Activated naive CD4-positive, alpha-beta T cell treated with anti-CD3 and anti-CD28 coated beads, Interleukin-2, amount 50 U/mL, for 24 hours (primary cell): ENCODE measurements at regions not wholly inside any gene's neighbourhood (a gene's known extent, or its start where the extent isn't known, plus 50 kb on each side); places are given as distances from the start of the nearest gene placed in this dataset.

Source experiments
- H3K27ac Mint-ChIP-seq: one replicate; pipeline ENCODE4 v1.8.0; 2021; ENCODE audit warnings: mild to moderate bottlenecking, mixed read lengths
- H3K27me3 Mint-ChIP-seq: one replicate; pipeline ENCODE4 v1.8.0; 2021; ENCODE audit warnings: mixed read lengths
- H3K36me3 Mint-ChIP-seq: one replicate; pipeline ENCODE4 v1.8.0; 2021; ENCODE audit warnings: mixed read lengths
- H3K4me1 Mint-ChIP-seq: one replicate; pipeline ENCODE4 v1.8.0; 2021; ENCODE audit warnings: mixed read lengths
- H3K4me3 Mint-ChIP-seq: one replicate; pipeline ENCODE4 v1.8.0; 2021; ENCODE audit warnings: mild to moderate bottlenecking, mixed read lengths
- H3K9me3 Mint-ChIP-seq: one replicate; pipeline ENCODE4 v1.8.0; 2021; ENCODE audit warnings: mixed read lengths

- Mint-ChIP-seq H3K9me3 (no peaks in the 10 kb centered on the region), H3K4me1 (no peaks in the 10 kb centered on the region), H3K27me3 (peaks cover 11% of the 10 kb centered on the region)
Observed at GRCh38 chr5:38764937-38765391, 80.8 kb upstream of the OSMR start.

GRCh38 chr5:38765399-38765861 is 80.4 kb upstream of the OSMR start:
- Mint-ChIP-seq H3K4me1 (no peaks in the 10 kb centered on the region), H3K9me3 (no peaks in the 10 kb centered on the region)

More at GRCh38 chr5:38764937-38765391, 80.8 kb upstream of the OSMR start:
- Mint-ChIP-seq H3K36me3 (no peaks in the 10 kb centered on the region), H3K4me3 (no peak overlapping the region), H3K27ac (no peak overlapping the region)

GRCh38 chr5:38766151-38766550 is 79.7 kb upstream of the OSMR start:
- Mint-ChIP-seq H3K9me3 (no peaks in the 10 kb centered on the region), H3K27ac (no peak overlapping the region), H3K4me1 (no peaks in the 10 kb centered on the region), H3K36me3 (no peaks in the 10 kb centered on the region), H3K4me3 (no peak overlapping the region), H3K27me3 (peaks cover 11% of the 10 kb centered on the region)

More at GRCh38 chr5:38765399-38765861, 80.4 kb upstream of the OSMR start:
- Mint-ChIP-seq H3K27ac (no peak overlapping the region), H3K36me3 (no peaks in the 10 kb centered on the region), H3K27me3 (peaks cover 11% of the 10 kb centered on the region), H3K4me3 (no peak overlapping the region)

GRCh38 chr5:38768412-38769211 is 77.2 kb upstream of the OSMR start:
- no peaks in the 10 kb centered on the region for H3K36me3 Mint-ChIP-seq
- H3K4me1 Mint-ChIP-seq: no peaks in the 10 kb centered on the region
- H3K27ac Mint-ChIP-seq: no peak overlapping the region
- peaks cover 16% of the 10 kb centered on the region for H3K27me3 Mint-ChIP-seq
- no peak overlapping the region for H3K4me3 Mint-ChIP-seq
- H3K9me3 Mint-ChIP-seq: peaks cover 3% of the 10 kb centered on the region

DNA sequence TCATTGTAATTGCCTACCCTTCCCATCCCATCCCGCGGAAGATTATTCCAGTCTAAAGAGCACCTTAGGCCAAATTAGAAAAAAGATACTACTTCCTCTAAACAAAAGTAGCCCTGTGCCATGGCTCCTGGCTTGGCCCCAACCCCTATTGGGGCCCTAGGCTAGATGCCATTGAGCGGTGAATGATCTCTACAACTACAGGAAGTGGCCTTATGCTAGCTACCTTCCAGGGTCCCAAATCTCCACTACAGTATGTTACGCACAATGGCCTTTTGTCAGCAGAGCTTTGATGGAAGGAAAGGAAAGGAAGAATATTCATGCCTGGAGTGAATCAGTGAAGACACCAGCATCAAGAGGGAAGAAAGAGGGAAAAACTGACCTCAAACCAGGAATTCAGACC is 73.3 kb upstream of the OSMR start:
- Mint-ChIP-seq H3K9me3 (peaks cover 8% of the 10 kb centered on the region), H3K4me3 (no peak overlapping the region), H3K4me1 (no peaks in the 10 kb centered on the region), H3K27ac (no peak overlapping the region), H3K36me3 (no peaks in the 10 kb centered on the region), H3K27me3 (peaks cover 17% of the 10 kb centered on the region)

GRCh38 chr5:38775218-38775840 is 70.5 kb upstream of the OSMR start:
- Mint-ChIP-seq H3K4me3 (no peak overlapping the region), H3K36me3 (no peaks in the 10 kb centered on the region)

DNA sequence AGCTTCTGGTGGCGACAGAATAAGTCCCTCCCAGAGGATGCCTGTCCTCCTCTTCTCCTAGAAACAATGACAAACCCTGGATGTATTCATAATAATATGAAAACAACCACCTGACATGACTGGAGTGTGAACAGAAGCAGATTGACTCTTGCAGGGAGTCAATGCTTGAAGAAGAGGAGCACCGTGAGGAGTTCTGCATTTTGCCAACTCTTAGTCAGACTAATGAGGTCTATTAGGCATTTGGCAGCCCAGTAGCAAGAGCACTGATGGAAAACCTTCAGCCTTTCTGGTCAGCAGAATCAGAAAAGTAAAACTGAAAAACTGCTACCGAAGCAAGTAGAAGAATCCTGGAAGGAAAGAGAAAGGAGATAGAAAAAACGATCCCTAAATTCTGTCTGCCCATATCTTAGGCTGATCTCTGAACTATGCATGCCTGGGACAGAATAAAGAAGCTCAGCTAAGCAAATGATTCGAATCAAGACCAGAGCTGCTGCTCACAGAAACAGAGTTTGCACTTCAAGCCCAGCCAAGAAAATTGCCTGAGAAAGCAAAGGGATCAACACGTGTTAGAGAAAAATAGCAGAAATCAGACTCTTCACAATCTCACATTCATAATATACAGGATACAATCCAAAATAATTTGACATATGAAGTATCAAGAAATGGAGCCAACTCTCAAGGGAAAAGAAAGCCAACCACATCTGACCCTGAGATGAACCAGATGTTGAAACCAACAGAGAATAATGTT is 69.5 kb upstream of the OSMR start:
- Mint-ChIP-seq H3K27ac (no peak overlapping the region), H3K4me1 (no peaks in the 10 kb centered on the region), H3K36me3 (no peaks in the 10 kb centered on the region), H3K9me3 (peaks cover 13% of the 10 kb centered on the region), H3K27me3 (peaks cover 20% of the 10 kb centered on the region), H3K4me3 (no peak overlapping the region)

More at GRCh38 chr5:38775218-38775840, 70.5 kb upstream of the OSMR start:
- no peaks in the 10 kb centered on the region for H3K4me1 Mint-ChIP-seq
- H3K27me3 Mint-ChIP-seq: peaks cover 17% of the 10 kb centered on the region
- peaks cover 8% of the 10 kb centered on the region for H3K9me3 Mint-ChIP-seq
- no peak overlapping the region for H3K27ac Mint-ChIP-seq

DNA sequence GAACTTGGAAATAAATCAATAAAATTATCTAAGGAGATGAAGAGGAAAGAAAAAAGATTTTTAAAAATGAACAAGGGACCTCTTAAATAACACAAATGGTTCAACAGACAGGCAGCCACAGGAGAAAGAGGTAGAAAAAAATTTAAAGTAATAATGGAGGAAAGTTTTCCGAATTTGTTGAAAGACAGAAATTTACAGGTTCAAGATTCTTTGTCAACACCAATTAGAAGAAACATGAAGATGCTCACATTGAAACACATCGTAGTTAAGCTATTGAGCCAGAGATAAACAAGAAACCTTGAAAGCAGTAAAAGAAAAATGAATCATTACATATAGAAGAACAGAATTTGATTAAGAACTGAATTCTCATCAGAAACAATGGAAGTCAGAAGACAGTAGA is 68.7 kb upstream of the OSMR start:
- no peaks in the 10 kb centered on the region for H3K4me1 Mint-ChIP-seq
- H3K27ac Mint-ChIP-seq: no peak overlapping the region
- H3K4me3 Mint-ChIP-seq: no peak overlapping the region
- H3K27me3 Mint-ChIP-seq: peaks cover 18% of the 10 kb centered on the region
- peaks cover 13% of the 10 kb centered on the region for H3K9me3 Mint-ChIP-seq
- H3K36me3 Mint-ChIP-seq: no peaks in the 10 kb centered on the region

DNA sequence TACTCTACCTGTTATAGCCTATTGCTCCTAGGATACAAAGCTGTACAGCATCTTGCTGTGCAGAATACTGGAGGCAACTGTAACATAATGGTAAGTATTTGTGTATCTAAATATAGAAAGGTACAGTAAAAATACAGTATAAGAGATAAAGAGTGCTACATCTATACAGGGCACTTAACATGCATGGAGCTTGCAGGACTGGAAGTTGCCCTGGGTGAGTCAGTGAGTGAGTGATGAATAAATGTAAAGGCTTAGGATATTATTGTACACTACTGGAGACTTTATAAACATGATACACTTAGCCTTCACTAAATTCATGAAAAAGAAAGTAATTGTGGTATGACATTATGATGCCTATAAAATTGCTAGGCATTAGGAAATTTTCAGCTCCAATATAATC is 65.5 kb upstream of the OSMR start:
- Mint-ChIP-seq H3K27ac (no peak overlapping the region), H3K36me3 (no peaks in the 10 kb centered on the region), H3K27me3 (peaks cover 10% of the 10 kb centered on the region), H3K9me3 (peaks cover 7% of the 10 kb centered on the region), H3K4me3 (no peak overlapping the region), H3K4me1 (no peaks in the 10 kb centered on the region)

GRCh38 chr5:38780945-38781344 is 64.9 kb upstream of the OSMR start:
- H3K27ac Mint-ChIP-seq: no peak overlapping the region
- no peaks in the 10 kb centered on the region for H3K4me1 Mint-ChIP-seq

GRCh38 chr5:38782180-38782835 is 63.5 kb upstream of the OSMR start:
- Mint-ChIP-seq H3K4me1 (no peaks in the 10 kb centered on the region), H3K36me3 (no peaks in the 10 kb centered on the region), H3K27me3 (peaks cover 12% of the 10 kb centered on the region), H3K9me3 (peaks cover 11% of the 10 kb centered on the region), H3K4me3 (no peak overlapping the region), H3K27ac (no peak overlapping the region)

More at GRCh38 chr5:38780945-38781344, 64.9 kb upstream of the OSMR start:
- Mint-ChIP-seq H3K36me3 (no peaks in the 10 kb centered on the region), H3K4me3 (no peak overlapping the region), H3K27me3 (peaks cover 11% of the 10 kb centered on the region), H3K9me3 (peaks cover 10% of the 10 kb centered on the region)

DNA sequence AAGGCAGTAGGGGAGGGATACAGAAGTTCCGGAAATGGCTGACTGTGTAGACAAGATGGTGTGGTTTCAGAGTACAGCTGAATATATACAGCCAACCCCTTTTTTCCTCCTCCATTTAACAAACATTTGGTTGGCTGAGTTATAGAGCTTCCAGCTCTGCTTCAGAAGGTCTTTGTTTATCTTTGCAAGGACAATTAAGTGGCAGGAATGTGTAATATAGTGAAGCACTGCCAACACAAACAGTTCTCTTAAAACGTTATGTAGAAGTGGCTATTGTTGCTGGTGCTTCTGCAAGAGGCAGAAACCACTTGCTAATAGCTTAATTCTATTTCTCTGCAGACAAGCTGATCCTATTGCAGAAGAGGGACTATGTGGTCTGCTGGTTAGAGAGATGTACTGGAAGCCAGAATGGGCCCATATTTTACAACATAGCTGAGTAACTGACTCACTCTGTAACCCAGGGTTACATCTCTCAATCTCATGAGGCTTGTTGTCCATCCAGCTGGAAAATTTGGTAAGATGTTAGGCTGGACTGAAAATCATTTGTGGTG is 62.7 kb upstream of the OSMR start:
- H3K9me3 Mint-ChIP-seq: peaks cover 15% of the 10 kb centered on the region
- H3K36me3 Mint-ChIP-seq: no peaks in the 10 kb centered on the region
- H3K4me3 Mint-ChIP-seq: no peak overlapping the region
- H3K27ac Mint-ChIP-seq: no peak overlapping the region
- H3K27me3 Mint-ChIP-seq: peaks cover 15% of the 10 kb centered on the region
- H3K4me1 Mint-ChIP-seq: no peaks in the 10 kb centered on the region

DNA sequence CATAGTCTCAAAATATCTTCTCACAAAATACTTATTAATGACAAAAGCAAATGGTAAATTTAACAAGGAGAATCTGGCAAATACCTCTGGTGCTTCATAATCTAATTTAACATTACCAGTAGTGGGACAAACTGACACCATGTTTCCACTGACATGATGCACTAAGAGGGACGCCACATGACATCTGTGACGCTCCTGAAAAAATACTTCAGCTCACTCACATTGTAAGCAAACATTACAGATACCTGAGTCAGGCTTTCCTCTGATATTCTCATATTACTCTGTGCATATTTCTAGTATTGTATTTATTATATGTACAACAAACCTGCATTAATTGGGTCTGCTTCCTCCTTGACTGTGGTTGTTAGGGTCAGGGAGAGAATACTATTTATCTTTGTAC is 56.7 kb upstream of the OSMR start:
- Mint-ChIP-seq H3K4me3 (no peak overlapping the region), H3K36me3 (no peaks in the 10 kb centered on the region), H3K27ac (no peak overlapping the region), H3K4me1 (no peaks in the 10 kb centered on the region), H3K27me3 (peaks cover 20% of the 10 kb centered on the region), H3K9me3 (peaks cover 10% of the 10 kb centered on the region)

- Mint-ChIP-seq H3K4me1 (no peaks in the 10 kb centered on the region), H3K4me3 (no peak overlapping the region), H3K9me3 (peaks cover 10% of the 10 kb centered on the region), H3K27ac (no peak overlapping the region), H3K27me3 (peaks cover 20% of the 10 kb centered on the region), H3K36me3 (no peaks in the 10 kb centered on the region)
Observed at GRCh38 chr5:38789777-38790176, 56.0 kb upstream of the OSMR start.

DNA sequence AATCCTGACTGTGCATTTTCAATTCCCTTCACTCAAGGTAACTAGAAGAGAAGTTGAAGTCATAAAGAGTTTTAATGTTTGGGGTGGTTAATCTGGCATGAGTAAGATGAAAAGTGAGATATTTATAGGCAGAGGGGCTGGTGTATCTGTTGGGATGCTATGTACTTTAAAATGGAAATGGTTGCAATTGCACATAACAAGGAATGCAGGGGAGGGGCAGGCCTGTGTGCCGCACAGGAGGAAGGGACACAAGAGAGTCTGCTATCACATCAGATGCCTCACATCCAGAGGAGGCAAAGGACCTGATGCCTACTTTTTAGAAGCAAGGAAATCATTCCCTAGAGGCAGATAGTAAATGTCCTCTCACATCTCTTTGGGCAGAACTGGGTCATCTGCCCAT is 55.5 kb upstream of the OSMR start:
- no peaks in the 10 kb centered on the region for H3K36me3 Mint-ChIP-seq
- peaks cover 20% of the 10 kb centered on the region for H3K27me3 Mint-ChIP-seq
- no peak overlapping the region for H3K27ac Mint-ChIP-seq

More for the DNA sequence above, 55.5 kb upstream of the OSMR start:
- H3K9me3 Mint-ChIP-seq: peaks cover 10% of the 10 kb centered on the region
- no peaks in the 10 kb centered on the region for H3K4me1 Mint-ChIP-seq
- H3K4me3 Mint-ChIP-seq: no peak overlapping the region
